H1 (cell line): ENCODE measurements at regions not wholly inside any gene's neighbourhood (a gene's known extent, or its start where the extent isn't known, plus 50 kb on each side); places are given as distances from the start of the nearest gene placed in this dataset.

Experiments
- BACH1 ChIP-seq: IDR thresholded peaks from 2 replicates; pipeline ENCODE4 v1.6.1; 2012; ENCODE audit warnings: low read length, improper control_type of control experiment
- CHD1 ChIP-seq: IDR thresholded peaks from 2 replicates; pipeline ENCODE4 v1.6.1; 2012; ENCODE audit warnings: low read depth, low read length, improper control_type of control experiment
- CTCF ChIP-seq, 3 experiments: IDR thresholded peaks; 1 replicate in 2 of 3; 2 replicates in 1 of 3; pipeline versions ENCODE4 v1.5.1 to v1.6.1; 2011; ENCODE audit warnings: low read length in 3 of 3, mild to moderate bottlenecking in 3 of 3, inconsistent platforms in 2 of 3, low read depth in 1 of 3, moderate library complexity in 1 of 3; ENCODE audit not compliant: insufficient read depth in 1 of 3; ENCODE audit errors: control extremely low read depth in 1 of 3
- POLR2A ChIP-seq, 2 experiments: IDR thresholded peaks; 1 replicate in 1 of 2; 2 replicates in 1 of 2; pipeline ENCODE4 v1.6.1; 2011; ENCODE audit warnings: low read depth in 2 of 2, low read length in 2 of 2, mild to moderate bottlenecking in 2 of 2; ENCODE audit errors: control extremely low read depth in 1 of 2
- RAD21 ChIP-seq, 2 experiments: IDR thresholded peaks in 1 of 2; conservative IDR thresholded peaks in 1 of 2; 2 replicates each; pipeline ENCODE4 v1.6.1; 2011; ENCODE audit warnings: low read depth in 2 of 2, low read length in 2 of 2, improper control_type of control experiment in 1 of 2, inconsistent platforms in 1 of 2, mild to moderate bottlenecking in 1 of 2, moderate library complexity in 1 of 2
- YY1 ChIP-seq: IDR thresholded peaks from 2 replicates; pipeline ENCODE4 v1.6.1; 2011; ENCODE audit warnings: low read depth, mild to moderate bottlenecking, low read length
- TF ChIP-seq, protein P1 (sequence below): IDR thresholded peaks from 2 replicates; pipeline ENCODE4 v1.6.1; 2011; ENCODE audit warnings: low read length, improper control_type of control experiment

- TF ChIP-seq RAD21 (IDR thresholded peaks at IDR 0.05 in 1 of 2, conservative IDR thresholded peaks at IDR 0.05 in 1 of 2; ENCODE audit: low read depth in 2 of 2, low read length in 2 of 2) (no peak), CTCF (IDR thresholded peaks at IDR 0.05; ENCODE audit: control extremely low read depth in 1 of 3, insufficient read depth in 1 of 3, low read depth in 1 of 3, low read length in 3 of 3) (no peak), POLR2A (IDR thresholded peaks at IDR 0.05; ENCODE audit: control extremely low read depth in 1 of 2, low read depth in 2 of 2, low read length in 2 of 2) (no peak), YY1 (no peak), BACH1 (no peak), CHD1 (no peak)
- TF ChIP-seq, protein P1, sequence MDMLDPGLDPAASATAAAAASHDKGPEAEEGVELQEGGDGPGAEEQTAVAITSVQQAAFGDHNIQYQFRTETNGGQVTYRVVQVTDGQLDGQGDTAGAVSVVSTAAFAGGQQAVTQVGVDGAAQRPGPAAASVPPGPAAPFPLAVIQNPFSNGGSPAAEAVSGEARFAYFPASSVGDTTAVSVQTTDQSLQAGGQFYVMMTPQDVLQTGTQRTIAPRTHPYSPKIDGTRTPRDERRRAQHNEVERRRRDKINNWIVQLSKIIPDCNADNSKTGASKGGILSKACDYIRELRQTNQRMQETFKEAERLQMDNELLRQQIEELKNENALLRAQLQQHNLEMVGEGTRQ: no peak
Measured at GRCh38 chr12:23464241-23464812, 485.1 kb downstream of the SOX5 start.
